GM23338 (cell line): ENCODE measurements at regions not wholly inside any gene's neighbourhood (a gene's known extent, or its start where the extent isn't known, plus 50 kb on each side); places are given as distances from the start of the nearest gene placed in this dataset.

Source experiments
- ATAC-seq: fragments of 200-7000 bp; cut with Tn5 transposase; 3 replicates; pipeline ENCODE4 v1.9.1; 2020
- DNase-seq: peaks from one replicate; pipeline ENCODE4 v3.0.0-alpha.2; 2015; ENCODE audit warnings: low spot score
- H2AFZ ChIP-seq: fragments of 200-600 bp; sonication (generic); 2 replicates; pipeline ENCODE4 v1.8.0; 2016; ENCODE audit warnings: antibody characterized with exemption, mild to moderate bottlenecking, moderate library complexity
- H3F3A ChIP-seq: fragments of 200-600 bp; sonication (generic); replicated peaks from 2 replicates; pipeline ENCODE4 v1.8.0; 2017; ENCODE audit warnings: antibody characterized with exemption, mixed run types, low read depth
- H3K27ac ChIP-seq: fragments of 200-600 bp; sonication (generic); 2 replicates; pipeline ENCODE4 v1.6.1; 2016; ENCODE audit warnings: low read depth
- H3K27me3 ChIP-seq: fragments of 200-600 bp; sonication (generic); 2 replicates; pipeline ENCODE4 v1.8.0; 2016; ENCODE audit warnings: mild to moderate bottlenecking, mixed run types, moderate library complexity; ENCODE audit not compliant: insufficient read depth
- H3K36me3 ChIP-seq: fragments of 200-600 bp; sonication (generic); 2 replicates; pipeline ENCODE4 v1.8.0; 2016; ENCODE audit warnings: mild to moderate bottlenecking; ENCODE audit not compliant: insufficient read depth
- H3K4me1 ChIP-seq: fragments of 200-600 bp; sonication (generic); 2 replicates; pipeline ENCODE4 v1.8.0; 2016; ENCODE audit warnings: mild to moderate bottlenecking, moderate library complexity; ENCODE audit not compliant: insufficient read depth
- H3K4me2 ChIP-seq: fragments of 200-600 bp; sonication (generic); 2 replicates; pipeline ENCODE4 v1.7.1; 2017; ENCODE audit warnings: mixed run types
- H3K4me3 ChIP-seq: fragments of 200-600 bp; sonication (generic); 2 replicates; pipeline ENCODE4 v1.6.1; 2016; ENCODE audit warnings: mixed run types
- H3K79me2 ChIP-seq: fragments of 200-600 bp; sonication (generic); replicated peaks from 2 replicates; pipeline ENCODE4 v1.8.0; 2017; ENCODE audit warnings: mild to moderate bottlenecking; ENCODE audit not compliant: insufficient read depth
- H3K9me2 ChIP-seq: fragments of 200-600 bp; sonication (generic); 2 replicates; pipeline ENCODE4 v1.8.0; 2017; ENCODE audit not compliant: insufficient read depth
- H4K20me1 ChIP-seq: fragments of 200-600 bp; sonication (generic); replicated peaks from 2 replicates; pipeline ENCODE4 v1.8.0; 2017; ENCODE audit warnings: mild to moderate bottlenecking; ENCODE audit not compliant: insufficient read depth
- H3K27ac Mint-ChIP-seq: 2 replicates; pipeline ENCODE4 v1.8.0; 2020; ENCODE audit warnings: inconsistent platforms, mild to moderate bottlenecking, moderate library complexity, mixed read lengths
- H3K27me3 Mint-ChIP-seq: 3 replicates; pipeline ENCODE4 v1.8.0; 2022; ENCODE audit warnings: low read depth, mild to moderate bottlenecking, moderate library complexity, mixed read lengths, inconsistent platforms; ENCODE audit not compliant: insufficient read depth, poor library complexity
- H3K36me3 Mint-ChIP-seq: 3 replicates; pipeline ENCODE4 v1.8.0; 2021; ENCODE audit warnings: low read depth, mild to moderate bottlenecking, inconsistent platforms, moderate library complexity, mixed read lengths
- H3K4me1 Mint-ChIP-seq: 3 replicates; pipeline ENCODE4 v1.8.0; 2020; ENCODE audit warnings: mild to moderate bottlenecking, inconsistent platforms, mixed read lengths
- H3K4me3 Mint-ChIP-seq: 3 replicates; pipeline ENCODE4 v1.8.0; 2021; ENCODE audit warnings: moderate library complexity, mild to moderate bottlenecking, inconsistent platforms, mixed read lengths
- H3K9me3 Mint-ChIP-seq: 3 replicates; pipeline ENCODE4 v1.8.0; 2020; ENCODE audit warnings: moderate library complexity, mild to moderate bottlenecking, inconsistent platforms, mixed read lengths
- CREB1 ChIP-seq: fragments of 250-450 bp; sonication (Bioruptor Pico); IDR thresholded peaks from 2 replicates; pipeline ENCODE4 v1.5.0; 2020; ENCODE audit warnings: low read depth, mild to moderate bottlenecking, moderate library complexity
- EZH2 ChIP-seq: fragments of 200-600 bp; sonication (generic); IDR thresholded peaks from one replicate; pipeline ENCODE4 v1.8.0; 2017; ENCODE audit warnings: antibody characterized with exemption, mild to moderate bottlenecking, low read depth; ENCODE audit not compliant: unreplicated experiment
- EZH2phosphoT487 ChIP-seq: fragments of 200-600 bp; sonication (generic); IDR thresholded peaks from one replicate; pipeline ENCODE4 v1.8.1; 2018; ENCODE audit warnings: antibody characterized with exemption; ENCODE audit not compliant: unreplicated experiment
- JUNB ChIP-seq: IDR thresholded peaks from one replicate; pipeline ENCODE4 v1.6.1; 2016; ENCODE audit warnings: antibody characterized with exemption; ENCODE audit not compliant: unreplicated experiment
- STAT1 ChIP-seq: IDR thresholded peaks from one replicate; pipeline ENCODE4 v1.6.1; 2016; ENCODE audit warnings: antibody characterized with exemption; ENCODE audit not compliant: unreplicated experiment
- ZNF331 ChIP-seq: fragments of 250-450 bp; sonication (Bioruptor Pico); IDR thresholded peaks from 2 replicates; pipeline ENCODE4 v1.5.0; 2020; ENCODE audit warnings: low read depth, mild to moderate bottlenecking, moderate library complexity
- TF ChIP-seq, protein P1 (sequence below): fragments of 250-450 bp; sonication (Bioruptor Pico); IDR thresholded peaks from 2 replicates; pipeline ENCODE4 v1.5.0; 2020; ENCODE audit warnings: mild to moderate bottlenecking, moderate library complexity
- TF ChIP-seq, protein P2 (sequence below), 2 experiments: fragments of 200-600 bp in 1 of 2; sonication (generic) in 1 of 2; conservative IDR thresholded peaks; 2 replicates each; pipeline versions ENCODE4 v1.5.1 to v1.6.1; 2016 to 2017; ENCODE audit warnings: antibody characterized with exemption in 2 of 2, low read depth in 2 of 2, mild to moderate bottlenecking in 2 of 2, moderate library complexity in 1 of 2

DNA sequence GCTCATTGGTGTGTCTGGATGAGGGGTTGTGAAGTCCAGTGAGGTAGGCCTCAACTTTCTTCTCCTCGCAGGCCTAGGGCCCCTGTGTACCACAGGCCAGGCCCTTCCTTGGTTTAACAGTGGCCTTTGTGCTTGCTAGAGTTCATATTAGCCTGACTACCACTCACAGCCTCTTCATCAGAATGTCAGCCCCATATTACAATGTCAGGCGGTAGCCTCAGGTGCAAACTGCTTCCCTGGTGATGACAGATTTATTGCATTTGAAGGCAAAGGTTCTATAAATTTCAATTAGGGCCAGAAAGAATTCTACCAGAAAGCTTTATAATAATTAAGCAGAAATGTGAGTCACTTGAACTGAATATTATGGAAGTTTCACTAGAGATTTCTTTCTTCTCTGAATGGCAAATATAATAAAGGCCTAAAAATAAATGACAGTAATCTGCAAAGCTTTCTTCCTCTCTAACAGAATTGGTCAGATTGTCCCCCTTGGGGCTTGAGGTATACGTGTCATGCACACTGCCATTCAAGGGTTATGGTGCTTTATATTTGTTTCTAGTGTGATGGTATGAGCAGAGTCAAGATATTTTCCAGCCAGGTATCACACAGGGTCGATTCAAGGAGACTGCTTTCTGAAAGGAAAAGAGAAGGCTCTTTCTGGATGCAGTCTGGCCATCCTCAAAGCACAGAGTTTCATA, 210.3 kb downstream of the CWF19L2 start:
- no peak overlapping the region for H3K4me3 ChIP-seq
- H3K27me3 Mint-ChIP-seq, result peaks cover 1% of the 10 kb centered on the region

More for the DNA sequence above, 210.3 kb downstream of the CWF19L2 start:
- peaks cover 9% of the 10 kb centered on the region for H3K9me2 ChIP-seq
- H3K27ac ChIP-seq, result no peak overlapping the region
- no peaks in the 10 kb centered on the region for H3K27me3 ChIP-seq
- Mint-ChIP-seq H3K4me3 (no peak overlapping the region), H3K36me3 (no peaks in the 10 kb centered on the region), H3K9me3 (no peaks in the 10 kb centered on the region), H3K27ac (no peak overlapping the region), H3K4me1 (peaks cover 2% of the 10 kb centered on the region; the same call in 1 of the 3 replicates)
- no peaks in the 10 kb centered on the region for H3K4me1 ChIP-seq
- ATAC-seq, result no peak
- no peaks in the 10 kb centered on the region for H3K36me3 ChIP-seq
- H3F3A ChIP-seq, result no peaks in the 10 kb centered on the region
- H3K4me2 ChIP-seq, result no peak overlapping the region
- H3K79me2 ChIP-seq, result no peaks in the 10 kb centered on the region
- no peak for DNase-seq
- no peaks in the 10 kb centered on the region for H4K20me1 ChIP-seq
- TF ChIP-seq STAT1 (no peak), EZH2phosphoT487 (no peak), CREB1 (CRISPR knock-in tag) (no peak), ZNF331 (CRISPR knock-in tag) (no peak), JUNB (no peak), EZH2 (no peak)
- TF ChIP-seq, protein P1, sequence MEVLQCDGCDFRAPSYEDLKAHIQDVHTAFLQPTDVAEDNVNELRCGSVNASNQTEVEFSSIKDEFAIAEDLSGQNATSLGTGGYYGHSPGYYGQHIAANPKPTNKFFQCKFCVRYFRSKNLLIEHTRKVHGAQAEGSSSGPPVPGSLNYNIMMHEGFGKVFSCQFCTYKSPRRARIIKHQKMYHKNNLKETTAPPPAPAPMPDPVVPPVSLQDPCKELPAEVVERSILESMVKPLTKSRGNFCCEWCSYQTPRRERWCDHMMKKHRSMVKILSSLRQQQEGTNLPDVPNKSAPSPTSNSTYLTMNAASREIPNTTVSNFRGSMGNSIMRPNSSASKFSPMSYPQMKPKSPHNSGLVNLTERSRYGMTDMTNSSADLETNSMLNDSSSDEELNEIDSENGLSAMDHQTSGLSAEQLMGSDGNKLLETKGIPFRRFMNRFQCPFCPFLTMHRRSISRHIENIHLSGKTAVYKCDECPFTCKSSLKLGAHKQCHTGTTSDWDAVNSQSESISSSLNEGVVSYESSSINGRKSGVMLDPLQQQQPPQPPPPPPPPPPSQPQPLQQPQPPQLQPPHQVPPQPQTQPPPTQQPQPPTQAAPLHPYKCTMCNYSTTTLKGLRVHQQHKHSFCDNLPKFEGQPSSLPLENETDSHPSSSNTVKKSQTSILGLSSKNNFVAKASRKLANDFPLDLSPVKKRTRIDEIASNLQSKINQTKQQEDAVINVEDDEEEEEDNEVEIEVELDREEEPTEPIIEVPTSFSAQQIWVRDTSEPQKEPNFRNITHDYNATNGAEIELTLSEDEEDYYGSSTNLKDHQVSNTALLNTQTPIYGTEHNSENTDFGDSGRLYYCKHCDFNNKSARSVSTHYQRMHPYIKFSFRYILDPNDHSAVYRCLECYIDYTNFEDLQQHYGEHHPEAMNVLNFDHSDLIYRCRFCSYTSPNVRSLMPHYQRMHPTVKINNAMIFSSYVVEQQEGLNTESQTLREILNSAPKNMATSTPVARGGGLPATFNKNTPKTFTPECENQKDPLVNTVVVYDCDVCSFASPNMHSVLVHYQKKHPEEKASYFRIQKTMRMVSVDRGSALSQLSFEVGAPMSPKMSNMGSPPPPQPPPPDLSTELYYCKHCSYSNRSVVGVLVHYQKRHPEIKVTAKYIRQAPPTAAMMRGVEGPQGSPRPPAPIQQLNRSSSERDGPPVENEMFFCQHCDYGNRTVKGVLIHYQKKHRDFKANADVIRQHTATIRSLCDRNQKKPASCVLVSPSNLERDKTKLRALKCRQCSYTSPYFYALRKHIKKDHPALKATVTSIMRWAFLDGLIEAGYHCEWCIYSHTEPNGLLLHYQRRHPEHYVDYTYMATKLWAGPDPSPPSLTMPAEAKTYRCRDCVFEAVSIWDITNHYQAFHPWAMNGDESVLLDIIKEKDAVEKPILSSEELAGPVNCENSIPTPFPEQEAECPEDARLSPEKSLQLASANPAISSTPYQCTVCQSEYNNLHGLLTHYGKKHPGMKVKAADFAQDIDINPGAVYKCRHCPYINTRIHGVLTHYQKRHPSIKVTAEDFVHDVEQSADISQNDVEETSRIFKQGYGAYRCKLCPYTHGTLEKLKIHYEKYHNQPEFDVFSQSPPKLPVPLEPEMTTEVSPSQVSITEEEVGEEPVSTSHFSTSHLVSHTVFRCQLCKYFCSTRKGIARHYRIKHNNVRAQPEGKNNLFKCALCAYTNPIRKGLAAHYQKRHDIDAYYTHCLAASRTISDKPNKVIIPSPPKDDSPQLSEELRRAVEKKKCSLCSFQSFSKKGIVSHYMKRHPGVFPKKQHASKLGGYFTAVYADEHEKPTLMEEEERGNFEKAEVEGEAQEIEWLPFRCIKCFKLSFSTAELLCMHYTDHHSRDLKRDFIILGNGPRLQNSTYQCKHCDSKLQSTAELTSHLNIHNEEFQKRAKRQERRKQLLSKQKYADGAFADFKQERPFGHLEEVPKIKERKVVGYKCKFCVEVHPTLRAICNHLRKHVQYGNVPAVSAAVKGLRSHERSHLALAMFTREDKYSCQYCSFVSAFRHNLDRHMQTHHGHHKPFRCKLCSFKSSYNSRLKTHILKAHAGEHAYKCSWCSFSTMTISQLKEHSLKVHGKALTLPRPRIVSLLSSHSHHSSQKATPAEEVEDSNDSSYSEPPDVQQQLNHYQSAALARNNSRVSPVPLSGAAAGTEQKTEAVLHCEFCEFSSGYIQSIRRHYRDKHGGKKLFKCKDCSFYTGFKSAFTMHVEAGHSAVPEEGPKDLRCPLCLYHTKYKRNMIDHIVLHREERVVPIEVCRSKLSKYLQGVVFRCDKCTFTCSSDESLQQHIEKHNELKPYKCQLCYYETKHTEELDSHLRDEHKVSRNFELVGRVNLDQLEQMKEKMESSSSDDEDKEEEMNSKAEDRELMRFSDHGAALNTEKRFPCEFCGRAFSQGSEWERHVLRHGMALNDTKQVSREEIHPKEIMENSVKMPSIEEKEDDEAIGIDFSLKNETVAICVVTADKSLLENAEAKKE, result no peak
- TF ChIP-seq, protein P2, sequence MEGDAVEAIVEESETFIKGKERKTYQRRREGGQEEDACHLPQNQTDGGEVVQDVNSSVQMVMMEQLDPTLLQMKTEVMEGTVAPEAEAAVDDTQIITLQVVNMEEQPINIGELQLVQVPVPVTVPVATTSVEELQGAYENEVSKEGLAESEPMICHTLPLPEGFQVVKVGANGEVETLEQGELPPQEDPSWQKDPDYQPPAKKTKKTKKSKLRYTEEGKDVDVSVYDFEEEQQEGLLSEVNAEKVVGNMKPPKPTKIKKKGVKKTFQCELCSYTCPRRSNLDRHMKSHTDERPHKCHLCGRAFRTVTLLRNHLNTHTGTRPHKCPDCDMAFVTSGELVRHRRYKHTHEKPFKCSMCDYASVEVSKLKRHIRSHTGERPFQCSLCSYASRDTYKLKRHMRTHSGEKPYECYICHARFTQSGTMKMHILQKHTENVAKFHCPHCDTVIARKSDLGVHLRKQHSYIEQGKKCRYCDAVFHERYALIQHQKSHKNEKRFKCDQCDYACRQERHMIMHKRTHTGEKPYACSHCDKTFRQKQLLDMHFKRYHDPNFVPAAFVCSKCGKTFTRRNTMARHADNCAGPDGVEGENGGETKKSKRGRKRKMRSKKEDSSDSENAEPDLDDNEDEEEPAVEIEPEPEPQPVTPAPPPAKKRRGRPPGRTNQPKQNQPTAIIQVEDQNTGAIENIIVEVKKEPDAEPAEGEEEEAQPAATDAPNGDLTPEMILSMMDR (conservative IDR thresholded peaks at IDR 0.05; ENCODE audit: low read depth in 2 of 2), result no peak
- no peak overlapping the region; the same call in 1 of the 2 replicates for H2AFZ ChIP-seq
